GM21825 (cell line): ENCODE measurements at regions not wholly inside any gene's neighbourhood (a gene's known extent, or its start where the extent isn't known, plus 50 kb on each side); places are given as distances from the start of the nearest gene placed in this dataset.

Experiments used
- ATAC-seq: cut with Tn5 transposase; IDR thresholded peaks from one replicate; pipeline ENCODE4 v1.9.1; 2021; ENCODE audit warnings: mild to moderate bottlenecking, moderate library complexity; ENCODE audit not compliant: unreplicated experiment

DNA sequence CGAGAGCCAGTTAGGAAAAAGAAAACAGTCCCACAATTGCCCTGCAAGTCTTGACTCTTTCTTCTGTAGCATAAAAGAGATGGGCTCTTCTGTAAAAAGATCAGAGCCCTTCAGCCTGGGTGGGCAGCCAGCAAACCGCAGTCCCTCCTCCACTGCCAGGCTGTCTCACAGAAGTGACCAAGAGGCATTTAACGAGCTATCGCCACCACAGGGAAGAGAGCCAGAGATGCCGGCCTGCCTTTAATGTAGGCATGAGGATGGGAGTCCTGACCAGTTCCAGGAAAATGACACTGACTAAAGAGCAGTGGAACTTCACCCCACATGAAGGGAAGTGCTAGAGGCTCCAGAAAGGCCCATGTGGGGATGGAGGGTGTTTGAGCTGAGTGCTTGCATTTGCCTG lies 264.6 kb downstream of the NDUFS4 start:
- ATAC-seq = no peak

DNA sequence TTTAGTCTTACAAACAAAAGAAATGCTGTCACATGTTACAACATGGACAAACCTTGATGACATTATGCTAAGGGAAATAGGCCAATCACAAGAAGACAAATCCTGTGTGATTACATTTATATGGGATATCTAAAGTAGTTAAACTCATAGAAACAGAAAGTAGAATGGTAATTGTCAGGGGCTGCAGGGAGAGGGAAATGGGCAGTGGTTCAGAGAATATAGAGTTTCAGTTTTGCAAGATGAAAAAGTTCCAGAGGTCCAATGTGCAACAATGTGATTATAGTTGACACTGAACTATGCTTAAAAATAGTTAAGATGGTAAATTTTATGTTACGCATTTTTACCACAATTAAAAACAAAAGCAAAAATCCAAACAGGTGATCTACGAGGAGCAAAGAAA lies 265.5 kb downstream of the NDUFS4 start:
- ATAC-seq = no peak

DNA sequence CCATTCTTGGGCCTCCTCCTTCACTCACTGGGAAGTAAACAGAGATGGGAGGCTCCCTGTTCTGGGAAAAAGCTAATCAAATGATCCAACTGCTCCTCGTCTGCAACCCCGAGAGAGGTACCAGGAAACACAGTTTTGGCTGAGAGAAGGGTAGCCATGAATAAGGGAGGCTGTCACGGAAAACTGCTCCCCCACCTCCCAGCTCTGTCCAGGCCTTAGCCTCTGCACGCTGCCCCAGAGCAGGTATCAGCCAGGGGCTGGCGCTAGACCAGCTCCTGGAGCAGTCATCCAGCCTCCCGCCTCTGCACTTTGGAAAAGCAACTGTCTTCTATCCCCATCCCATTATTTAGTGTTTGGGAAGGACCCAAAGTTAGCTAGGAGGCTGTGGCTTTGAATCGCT lies 266.1 kb downstream of the NDUFS4 start:
- no peak for ATAC-seq

DNA sequence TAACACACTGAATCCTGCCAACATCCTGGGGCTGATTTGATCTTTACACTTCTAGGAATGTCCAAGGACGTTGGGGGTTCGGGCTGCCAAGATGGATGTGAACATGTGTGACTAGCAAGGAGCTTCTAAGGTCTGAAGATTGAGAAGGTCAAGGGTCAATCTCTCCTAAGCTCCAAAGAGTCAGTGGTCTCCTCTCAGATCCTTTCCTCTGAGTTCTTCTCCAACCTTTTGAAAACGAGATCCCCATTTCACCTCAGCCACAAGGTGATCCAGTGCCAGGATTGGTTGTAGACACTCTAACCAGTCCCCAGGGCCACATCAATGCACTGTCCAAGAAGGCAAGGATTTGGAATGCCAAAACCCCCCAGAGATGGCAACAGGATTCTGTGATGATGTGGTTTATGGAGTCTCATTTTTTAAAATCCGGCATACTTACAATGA lies 266.8 kb downstream of the NDUFS4 start:
- no peak for ATAC-seq

DNA sequence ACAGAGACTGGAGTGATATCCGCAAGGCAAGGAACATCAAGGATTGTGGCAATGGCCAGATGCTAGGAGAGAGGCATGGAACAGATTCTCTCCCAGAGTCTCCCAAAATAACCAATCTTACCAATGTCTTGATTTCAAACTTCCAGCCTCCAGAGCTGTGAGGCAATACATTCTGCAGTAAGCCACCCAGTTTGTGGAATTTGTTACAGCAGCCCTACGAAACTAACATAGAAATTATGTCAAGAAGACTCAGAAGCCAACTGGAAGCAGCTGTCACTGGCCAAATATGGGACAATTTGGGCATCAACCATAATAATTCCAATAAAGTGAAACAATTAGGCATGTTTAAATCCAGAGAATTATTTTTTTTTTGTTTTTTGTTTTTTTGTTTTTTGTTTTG lies 271.1 kb downstream of the NDUFS4 start:
- no peak for ATAC-seq
